BE2C (cell line): ENCODE measurements at regions not wholly inside any gene's neighbourhood (a gene's known extent, or its start where the extent isn't known, plus 50 kb on each side); places are given as distances from the start of the nearest gene placed in this dataset.

ENCODE experiments used
- DNase-seq: peaks from one replicate; pipeline ENCODE4 v3.0.0-alpha.2; 2020
- H3K27me3 ChIP-seq: fragments of 250-450 bp; sonication (Bioruptor Pico); 2 replicates; pipeline ENCODE4 v1.5.1; 2020; ENCODE audit warnings: mild to moderate bottlenecking
- H3K36me3 ChIP-seq: fragments of 250-450 bp; sonication (Bioruptor Pico); 2 replicates; pipeline ENCODE4 v1.5.1; 2020; ENCODE audit warnings: mild to moderate bottlenecking
- H3K4me1 ChIP-seq: fragments of 250-450 bp; sonication (Bioruptor Pico); 2 replicates; pipeline ENCODE4 v1.5.1; 2020
- H3K4me3 ChIP-seq: 2 replicates; pipeline ENCODE4 v1.5.1; 2011; ENCODE audit warnings: low read depth, low read length
- H3K9me3 ChIP-seq: fragments of 250-450 bp; sonication (Bioruptor Pico); 2 replicates; pipeline ENCODE4 v1.5.1; 2020
- CTCF ChIP-seq: IDR thresholded peaks from 2 replicates; pipeline ENCODE4 v1.5.1; 2012; ENCODE audit warnings: mild to moderate bottlenecking, low read depth, low read length

- no peak for DNase-seq
- Histone ChIP-seq H3K4me1 (no peaks in the 10 kb centered on the region), H3K4me3 (no peak overlapping the region), H3K36me3 (no peaks in the 10 kb centered on the region), H3K9me3 (no peaks in the 10 kb centered on the region), H3K27me3 (no peaks in the 10 kb centered on the region)
- no peak for TF ChIP-seq CTCF
Measured at GRCh38 chr2:56068746-56069145, 115.0 kb upstream of the CCDC85A start.

- no peaks in the 10 kb centered on the region for H3K36me3 ChIP-seq
- peak; percentile 40 for DNase-seq
- H3K9me3 ChIP-seq, result no peaks in the 10 kb centered on the region
- H3K4me3 ChIP-seq, result no peak overlapping the region
- H3K27me3 ChIP-seq, result no peaks in the 10 kb centered on the region
- peak; percentile 56 for TF ChIP-seq CTCF
- H3K4me1 ChIP-seq, result no peaks in the 10 kb centered on the region; the same call in 1 of the 2 replicates
Measured at GRCh38 chr2:56077359-56077915, 106.4 kb upstream of the CCDC85A start.

GRCh38 chr2:56082665-56083064, 101.1 kb upstream of the CCDC85A start:
- DNase-seq, result no peak
- no peak for TF ChIP-seq CTCF
- no peaks in the 10 kb centered on the region for H3K36me3 ChIP-seq
- H3K9me3 ChIP-seq, result no peaks in the 10 kb centered on the region
- no peaks in the 10 kb centered on the region; the same call in 1 of the 2 replicates for H3K4me1 ChIP-seq
- no peaks in the 10 kb centered on the region for H3K27me3 ChIP-seq
- H3K4me3 ChIP-seq, result no peak overlapping the region

- Histone ChIP-seq H3K9me3 (no peaks in the 10 kb centered on the region), H3K27me3 (no peaks in the 10 kb centered on the region), H3K36me3 (no peaks in the 10 kb centered on the region), H3K4me3 (no peak overlapping the region), H3K4me1 (no peaks in the 10 kb centered on the region)
- no peak for DNase-seq
- no peak for TF ChIP-seq CTCF
Measured at GRCh38 chr2:56084111-56084901, 99.5 kb upstream of the CCDC85A start.

GRCh38 chr2:56086336-56086735, 97.5 kb upstream of the CCDC85A start:
- H3K36me3 ChIP-seq, result no peaks in the 10 kb centered on the region
- H3K4me3 ChIP-seq, result no peak overlapping the region
- no peaks in the 10 kb centered on the region for H3K9me3 ChIP-seq
- no peak for DNase-seq
- no peak for TF ChIP-seq CTCF
- no peaks in the 10 kb centered on the region for H3K4me1 ChIP-seq
- H3K27me3 ChIP-seq, result no peaks in the 10 kb centered on the region

- no peak for TF ChIP-seq CTCF
- Histone ChIP-seq H3K4me3 (no peak overlapping the region), H3K36me3 (no peaks in the 10 kb centered on the region), H3K9me3 (no peaks in the 10 kb centered on the region), H3K27me3 (no peaks in the 10 kb centered on the region), H3K4me1 (no peaks in the 10 kb centered on the region)
- no peak for DNase-seq
Measured at GRCh38 chr2:56088411-56088810, 95.4 kb upstream of the CCDC85A start.
